ENCODE measurements at regions not wholly inside any gene's neighbourhood (a gene's known extent, or its start where the extent isn't known, plus 50 kb on each side); places are given as distances from the start of the nearest gene placed in this dataset.

GRCh38 chr17:14736631-14737030, 435.8 kb downstream of the HS3ST3B1 start:
- H3K9ac ChIP-seq (ENCODE audit: insufficient read depth, low read depth, low read length) = no peak overlapping the region
- H2AFZ ChIP-seq (ENCODE audit: low read length) = no peak overlapping the region
- intact Hi-C loops (cut with micrococcal nuclease; ENCODE audit: unreplicated experiment) (loop anchor here (10.0 kb wide), 1 partner anchor 102 kb away; no protein-coding TSS in a partner anchor), in situ Hi-C loops (cut with HindIII; ENCODE audit: extremely low pct_ligation_motif_present, low pct_unique_long_range_greater_than_20kb) (no loop called here)
- no peaks in the 10 kb centered on the region for H3K27me3 ChIP-seq (ENCODE audit: control insufficient read depth in 1 of 2, insufficient read depth in 2 of 2, low read length in 2 of 2)
- BruUV-seq (replicated peaks) = no TSS peak
- DNase-seq (ENCODE audit: low spot score) (no peak), ATAC-seq (no peak), FAIRE-seq (no peak)
- POLR2A ChIA-PET = no interaction called here
- CTCF ChIA-PET (ENCODE audit: low intra/inter-chr PET ratio, low total read pairs) = no interaction called here
- H3K79me2 ChIP-seq (ENCODE audit: insufficient read depth, low read length) = no peaks in the 10 kb centered on the region
- H3K27ac ChIP-seq (ENCODE audit: extremely low read length, insufficient read depth, low read length) = no peak overlapping the region
- H4K20me1 ChIP-seq (ENCODE audit: insufficient read depth, low read length) = no peaks in the 10 kb centered on the region
- H3K36me3 ChIP-seq (replicated peaks in 1 of 2; ENCODE audit: control insufficient read depth in 1 of 2, insufficient read depth in 2 of 2, low read length in 2 of 2) = no peaks in the 10 kb centered on the region
- no peak overlapping the region for H3K4me2 ChIP-seq (ENCODE audit: low read depth, low read length)
- H3K9me3 ChIP-seq (ENCODE audit: low read length) = no peaks in the 10 kb centered on the region
- H3K4me3 ChIP-seq (replicated peaks in 1 of 3; ENCODE audit: insufficient read depth in 1 of 3, low read depth in 2 of 3, low read length in 3 of 3) = no peak overlapping the region
- 44% methylated on average over 5 of the region's 6 CpGs for WGBS (ENCODE audit: low lambda C conversion rate)
- peaks cover 36% of the 10 kb centered on the region for H3K4me1 ChIP-seq (ENCODE audit: insufficient read depth, low read length)
- TF ChIP-seq CHD2 (IDR thresholded peaks at IDR 0.05; ENCODE audit: low read depth, low read length) (no peak), NRL (CRISPR knock-in tag; IDR thresholded peaks at IDR 0.05; ENCODE audit: borderline replicate concordance) (no peak), GATAD2A (CRISPR knock-in tag; IDR thresholded peaks at IDR 0.05) (no peak), ZNF350 (CRISPR knock-in tag; IDR thresholded peaks at IDR 0.05; ENCODE audit: borderline replicate concordance, low read depth) (no peak), ZNF251 (CRISPR knock-in tag; IDR thresholded peaks at IDR 0.05) (no peak), ATRX (CRISPR knock-in tag; IDR thresholded peaks at IDR 0.05; ENCODE audit: borderline replicate concordance) (no peak), ZNF207 (IDR thresholded peaks at IDR 0.05; ENCODE audit: borderline replicate concordance) (no peak), ZBTB39 (CRISPR knock-in tag; IDR thresholded peaks at IDR 0.05) (no peak), PLSCR1 (CRISPR knock-in tag; IDR thresholded peaks at IDR 0.05; ENCODE audit: borderline replicate concordance) (no peak), ZNF503 (CRISPR knock-in tag; IDR thresholded peaks at IDR 0.05) (no peak), ZNF318 (CRISPR knock-in tag; IDR thresholded peaks at IDR 0.05) (no peak), IKZF4 (CRISPR knock-in tag; IDR thresholded peaks at IDR 0.05; ENCODE audit: borderline replicate concordance, low read depth, not compliant biosample characterization) (no peak)

All from HepG2 (cell line).